Ishikawa (cell line): ENCODE measurements at regions not wholly inside any gene's neighbourhood (a gene's known extent, or its start where the extent isn't known, plus 50 kb on each side); places are given as distances from the start of the nearest gene placed in this dataset.

Experiments used
- RAD21 ChIP-seq: IDR thresholded peaks from 2 replicates; pipeline ENCODE4 v1.6.1; 2012; ENCODE audit warnings: low read depth
- TAF1 ChIP-seq: IDR thresholded peaks from 2 replicates; pipeline ENCODE4 v1.6.1; 2012; ENCODE audit warnings: low read depth, mild to moderate bottlenecking
- TF ChIP-seq, protein P1 (sequence below): IDR thresholded peaks from 2 replicates; pipeline ENCODE4 v1.6.1; 2012; ENCODE audit warnings: low read depth, mild to moderate bottlenecking
- TF ChIP-seq, protein P2 (sequence below): IDR thresholded peaks from 2 replicates; pipeline ENCODE4 v1.6.1; 2012

DNA sequence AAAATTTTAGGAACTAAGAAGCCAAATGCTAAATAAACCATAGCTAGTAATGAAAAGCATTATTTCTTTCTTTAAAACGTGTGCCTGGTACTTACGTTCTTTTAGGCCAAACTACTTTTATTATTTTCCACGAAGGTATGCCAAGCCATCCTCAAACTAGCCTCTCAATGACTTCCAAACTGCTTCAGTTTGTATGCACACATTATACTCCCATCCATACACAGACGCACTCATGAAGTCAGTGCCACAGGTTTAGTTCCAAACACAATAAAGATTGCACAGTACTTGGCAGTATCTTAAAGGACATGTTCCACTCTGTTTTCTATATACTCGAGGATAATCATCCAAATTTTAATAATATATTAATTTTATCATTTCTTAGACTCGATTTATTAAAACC is 609.2 kb upstream of the ZNF385D start:
- TF ChIP-seq, protein P1, sequence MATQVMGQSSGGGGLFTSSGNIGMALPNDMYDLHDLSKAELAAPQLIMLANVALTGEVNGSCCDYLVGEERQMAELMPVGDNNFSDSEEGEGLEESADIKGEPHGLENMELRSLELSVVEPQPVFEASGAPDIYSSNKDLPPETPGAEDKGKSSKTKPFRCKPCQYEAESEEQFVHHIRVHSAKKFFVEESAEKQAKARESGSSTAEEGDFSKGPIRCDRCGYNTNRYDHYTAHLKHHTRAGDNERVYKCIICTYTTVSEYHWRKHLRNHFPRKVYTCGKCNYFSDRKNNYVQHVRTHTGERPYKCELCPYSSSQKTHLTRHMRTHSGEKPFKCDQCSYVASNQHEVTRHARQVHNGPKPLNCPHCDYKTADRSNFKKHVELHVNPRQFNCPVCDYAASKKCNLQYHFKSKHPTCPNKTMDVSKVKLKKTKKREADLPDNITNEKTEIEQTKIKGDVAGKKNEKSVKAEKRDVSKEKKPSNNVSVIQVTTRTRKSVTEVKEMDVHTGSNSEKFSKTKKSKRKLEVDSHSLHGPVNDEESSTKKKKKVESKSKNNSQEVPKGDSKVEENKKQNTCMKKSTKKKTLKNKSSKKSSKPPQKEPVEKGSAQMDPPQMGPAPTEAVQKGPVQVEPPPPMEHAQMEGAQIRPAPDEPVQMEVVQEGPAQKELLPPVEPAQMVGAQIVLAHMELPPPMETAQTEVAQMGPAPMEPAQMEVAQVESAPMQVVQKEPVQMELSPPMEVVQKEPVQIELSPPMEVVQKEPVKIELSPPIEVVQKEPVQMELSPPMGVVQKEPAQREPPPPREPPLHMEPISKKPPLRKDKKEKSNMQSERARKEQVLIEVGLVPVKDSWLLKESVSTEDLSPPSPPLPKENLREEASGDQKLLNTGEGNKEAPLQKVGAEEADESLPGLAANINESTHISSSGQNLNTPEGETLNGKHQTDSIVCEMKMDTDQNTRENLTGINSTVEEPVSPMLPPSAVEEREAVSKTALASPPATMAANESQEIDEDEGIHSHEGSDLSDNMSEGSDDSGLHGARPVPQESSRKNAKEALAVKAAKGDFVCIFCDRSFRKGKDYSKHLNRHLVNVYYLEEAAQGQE = no peak
- TF ChIP-seq, protein P2, sequence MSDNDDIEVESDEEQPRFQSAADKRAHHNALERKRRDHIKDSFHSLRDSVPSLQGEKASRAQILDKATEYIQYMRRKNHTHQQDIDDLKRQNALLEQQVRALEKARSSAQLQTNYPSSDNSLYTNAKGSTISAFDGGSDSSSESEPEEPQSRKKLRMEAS = no peak
- TF ChIP-seq RAD21 (no peak), TAF1 (no peak)
